Liver (tissue), 8 donors: ENCODE measurements at regions not wholly inside any gene's neighbourhood (a gene's known extent, or its start where the extent isn't known, plus 50 kb on each side); places are given as distances from the start of the nearest gene placed in this dataset.

Experiments
- DNase-seq: peaks from one replicate; pipeline ENCODE4 v3.0.0-alpha.2; 2017; ENCODE audit warnings: low spot score
- H3K27ac ChIP-seq, 2 donors: one replicate each; pipeline ENCODE4 v1.7.0; 2013; ENCODE audit warnings: inconsistent platforms in 2 of 2, low read length in 2 of 2, control low read depth in 1 of 2, low read depth in 1 of 2, mild to moderate bottlenecking in 1 of 2
- H3K27me3 ChIP-seq, 4 donors: one replicate each; pipeline versions ENCODE4 v1.6.1 to v1.7.0; 2013; ENCODE audit warnings: low read length in 3 of 4, inconsistent platforms in 1 of 4, mild to moderate bottlenecking in 1 of 4, moderate library complexity in 1 of 4; ENCODE audit not compliant: control insufficient read depth in 4 of 4, insufficient read depth in 4 of 4
- H3K36me3 ChIP-seq, 4 donors: one replicate each; pipeline versions ENCODE4 v1.6.1 to v1.7.0; 2013; ENCODE audit warnings: low read length in 3 of 4, mild to moderate bottlenecking in 3 of 4, low read depth in 1 of 4, moderate library complexity in 1 of 4; ENCODE audit not compliant: control insufficient read depth in 4 of 4, insufficient read depth in 3 of 4
- H3K4me1 ChIP-seq, 4 donors: one replicate each; pipeline versions ENCODE4 v1.6.1 to v1.7.0; 2013; ENCODE audit warnings: low read length in 3 of 4, mild to moderate bottlenecking in 3 of 4, moderate library complexity in 1 of 4; ENCODE audit not compliant: control insufficient read depth in 4 of 4, insufficient read depth in 4 of 4
- H3K4me3 ChIP-seq, 3 donors: one replicate each; pipeline versions ENCODE4 v1.6.1 to v1.7.0; 2013; ENCODE audit warnings: low read length in 3 of 3, control low read depth in 1 of 3, low read depth in 1 of 3, mild to moderate bottlenecking in 1 of 3
- H3K9ac ChIP-seq, 2 donors: one replicate each; pipeline ENCODE4 v1.7.0; 2013; ENCODE audit warnings: low read length in 2 of 2, mild to moderate bottlenecking in 2 of 2, moderate library complexity in 2 of 2, control low read depth in 1 of 2, low read depth in 1 of 2
- H3K9me3 ChIP-seq, 4 donors: one replicate each; pipeline versions ENCODE4 v1.6.1 to v1.7.0; 2013; ENCODE audit warnings: low read length in 3 of 4; ENCODE audit not compliant: control insufficient read depth in 4 of 4
- EGR1 ChIP-seq, 2 donors: IDR thresholded peaks; 2 replicates each; pipeline ENCODE4 v1.6.1; 2016 to 2018; ENCODE audit warnings: antibody characterized with exemption in 2 of 2, low read depth in 2 of 2
- FOXA1 ChIP-seq: IDR thresholded peaks from 2 replicates; pipeline ENCODE4 v1.6.1; 2016; ENCODE audit warnings: antibody characterized with exemption
- FOXA2 ChIP-seq: IDR thresholded peaks from 2 replicates; pipeline ENCODE4 v1.6.1; 2016; ENCODE audit warnings: antibody characterized with exemption
- GABPA ChIP-seq, 2 donors: IDR thresholded peaks in 1 of 2; conservative IDR thresholded peaks in 1 of 2; 2 replicates each; pipeline ENCODE4 v1.6.1; 2016; ENCODE audit warnings: antibody characterized with exemption in 2 of 2, mild to moderate bottlenecking in 1 of 2, moderate library complexity in 1 of 2
- HNF4A ChIP-seq, 2 donors: conservative IDR thresholded peaks; 2 replicates each; pipeline ENCODE4 v1.6.1; 2016; ENCODE audit warnings: antibody characterized with exemption in 2 of 2, mild to moderate bottlenecking in 2 of 2
- HNF4G ChIP-seq: IDR thresholded peaks from 2 replicates; pipeline ENCODE4 v1.6.1; 2016; ENCODE audit warnings: antibody characterized with exemption
- JUND ChIP-seq, 2 donors: IDR thresholded peaks; 2 replicates each; pipeline ENCODE4 v1.6.1; 2016; ENCODE audit warnings: antibody characterized with exemption in 2 of 2
- NR2F2 ChIP-seq: IDR thresholded peaks from 2 replicates; pipeline ENCODE4 v1.6.1; 2016; ENCODE audit warnings: antibody characterized with exemption
- RAD21 ChIP-seq, 2 donors: IDR thresholded peaks; 2 replicates each; pipeline ENCODE4 v1.6.1; 2016; ENCODE audit warnings: antibody characterized with exemption in 2 of 2, mild to moderate bottlenecking in 2 of 2
- RXRA ChIP-seq, 2 donors: IDR thresholded peaks; 2 replicates each; pipeline ENCODE4 v1.6.1; 2017 to 2018; ENCODE audit warnings: antibody characterized with exemption in 2 of 2, mild to moderate bottlenecking in 1 of 2
- SP1 ChIP-seq: IDR thresholded peaks from 2 replicates; pipeline ENCODE4 v1.6.1; 2018; ENCODE audit warnings: antibody characterized with exemption, mild to moderate bottlenecking
- TAF1 ChIP-seq: conservative IDR thresholded peaks from 2 replicates; pipeline ENCODE4 v1.6.1; 2016; ENCODE audit warnings: antibody characterized with exemption, mild to moderate bottlenecking
- YY1 ChIP-seq: IDR thresholded peaks from 2 replicates; pipeline ENCODE4 v1.6.1; 2016; ENCODE audit warnings: antibody characterized with exemption, mild to moderate bottlenecking
- WGBS: extraction: QIAGEN DNeasy Blood & Tissue Kit; methylation state at CpG from one replicate; pipeline ENCODE4 v1.1.7; 2013; 5-methylcytosine and 5-hydroxymethylcytosine counted together
- TF ChIP-seq, protein P1 (sequence below): IDR thresholded peaks from 2 replicates; pipeline ENCODE4 v1.6.1; 2016; ENCODE audit warnings: antibody characterized with exemption
- TF ChIP-seq, protein P2 (sequence below): fragments of 150-350 bp; IDR thresholded peaks from 2 replicates; pipeline ENCODE4 v1.5.1; 2017; ENCODE audit warnings: improper control_type of control experiment, low read depth, low read length; ENCODE audit not compliant: missing input control
- TF ChIP-seq, protein P3 (sequence below): IDR thresholded peaks from 2 replicates; pipeline ENCODE4 v1.6.1; 2016; ENCODE audit warnings: antibody characterized with exemption
- TF ChIP-seq, protein P4 (sequence below): IDR thresholded peaks from 2 replicates; pipeline ENCODE4 v1.6.1; 2016; ENCODE audit warnings: antibody characterized with exemption, mild to moderate bottlenecking
- TF ChIP-seq, protein P5 (sequence below): IDR thresholded peaks from 2 replicates; pipeline ENCODE4 v1.6.1; 2016; ENCODE audit warnings: antibody characterized with exemption
- donor health status: healthy.
- donor health status: healthy.
- donor health status: healthy.
- donor health status: healthy.
- donor health status: healthy.

DNA sequence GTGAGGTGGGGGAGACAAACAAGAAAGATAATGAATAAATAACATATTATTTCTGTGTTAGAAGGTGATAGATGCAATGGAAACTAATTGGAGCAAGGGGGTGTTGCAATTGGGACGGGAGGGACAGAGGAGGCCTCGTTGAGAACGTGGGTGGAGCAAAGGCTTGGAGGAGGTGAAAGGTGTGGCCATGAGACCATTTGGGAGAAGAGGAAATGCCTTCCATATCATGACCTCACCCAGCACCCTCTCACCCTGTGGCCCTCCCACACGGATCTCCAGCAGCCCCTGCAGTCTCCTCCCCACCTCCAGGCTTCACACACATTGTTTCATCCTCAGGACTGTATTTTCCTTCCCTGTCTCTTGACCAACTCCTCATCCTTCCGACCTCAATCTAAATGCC is 85.3 kb upstream of the ARHGAP29 start:
- no peak for DNase-seq
- Histone ChIP-seq H3K27ac (no peak overlapping the region), H3K4me3 (no peak overlapping the region), H3K27me3 (no peaks in the 10 kb centered on the region), H3K4me1 (peaks cover 0 to 4% (median 2%) of the 10 kb centered on the region in 4 donors), H3K36me3 (no peaks in the 10 kb centered on the region), H3K9ac (no peak overlapping the region), H3K9me3 (no peaks in the 10 kb centered on the region)
- WGBS, result 81% methylated on average over 5 of the region's 5 CpGs
- TF ChIP-seq HNF4A (conservative IDR thresholded peaks at IDR 0.05) (no peak), NR2F2 (no peak), JUND (IDR thresholded peaks at IDR 0.05) (no peak), RAD21 (IDR thresholded peaks at IDR 0.05) (no peak), RXRA (IDR thresholded peaks at IDR 0.05) (no peak), HNF4G (no peak), TAF1 (no peak), GABPA (IDR thresholded peaks at IDR 0.05 in 1 of 2, conservative IDR thresholded peaks at IDR 0.05 in 1 of 2) (no peak), FOXA1 (no peak), YY1 (no peak), EGR1 (IDR thresholded peaks at IDR 0.05; ENCODE audit: low read depth in 2 of 2) (no peak), FOXA2 (no peak), SP1 (no peak)
- TF ChIP-seq, protein P1, sequence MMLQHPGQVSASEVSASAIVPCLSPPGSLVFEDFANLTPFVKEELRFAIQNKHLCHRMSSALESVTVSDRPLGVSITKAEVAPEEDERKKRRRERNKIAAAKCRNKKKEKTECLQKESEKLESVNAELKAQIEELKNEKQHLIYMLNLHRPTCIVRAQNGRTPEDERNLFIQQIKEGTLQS, result no peak
- TF ChIP-seq, protein P2, sequence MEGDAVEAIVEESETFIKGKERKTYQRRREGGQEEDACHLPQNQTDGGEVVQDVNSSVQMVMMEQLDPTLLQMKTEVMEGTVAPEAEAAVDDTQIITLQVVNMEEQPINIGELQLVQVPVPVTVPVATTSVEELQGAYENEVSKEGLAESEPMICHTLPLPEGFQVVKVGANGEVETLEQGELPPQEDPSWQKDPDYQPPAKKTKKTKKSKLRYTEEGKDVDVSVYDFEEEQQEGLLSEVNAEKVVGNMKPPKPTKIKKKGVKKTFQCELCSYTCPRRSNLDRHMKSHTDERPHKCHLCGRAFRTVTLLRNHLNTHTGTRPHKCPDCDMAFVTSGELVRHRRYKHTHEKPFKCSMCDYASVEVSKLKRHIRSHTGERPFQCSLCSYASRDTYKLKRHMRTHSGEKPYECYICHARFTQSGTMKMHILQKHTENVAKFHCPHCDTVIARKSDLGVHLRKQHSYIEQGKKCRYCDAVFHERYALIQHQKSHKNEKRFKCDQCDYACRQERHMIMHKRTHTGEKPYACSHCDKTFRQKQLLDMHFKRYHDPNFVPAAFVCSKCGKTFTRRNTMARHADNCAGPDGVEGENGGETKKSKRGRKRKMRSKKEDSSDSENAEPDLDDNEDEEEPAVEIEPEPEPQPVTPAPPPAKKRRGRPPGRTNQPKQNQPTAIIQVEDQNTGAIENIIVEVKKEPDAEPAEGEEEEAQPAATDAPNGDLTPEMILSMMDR, result no peak
- TF ChIP-seq, protein P3, sequence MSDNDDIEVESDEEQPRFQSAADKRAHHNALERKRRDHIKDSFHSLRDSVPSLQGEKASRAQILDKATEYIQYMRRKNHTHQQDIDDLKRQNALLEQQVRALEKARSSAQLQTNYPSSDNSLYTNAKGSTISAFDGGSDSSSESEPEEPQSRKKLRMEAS, result no peak
- TF ChIP-seq, protein P4, sequence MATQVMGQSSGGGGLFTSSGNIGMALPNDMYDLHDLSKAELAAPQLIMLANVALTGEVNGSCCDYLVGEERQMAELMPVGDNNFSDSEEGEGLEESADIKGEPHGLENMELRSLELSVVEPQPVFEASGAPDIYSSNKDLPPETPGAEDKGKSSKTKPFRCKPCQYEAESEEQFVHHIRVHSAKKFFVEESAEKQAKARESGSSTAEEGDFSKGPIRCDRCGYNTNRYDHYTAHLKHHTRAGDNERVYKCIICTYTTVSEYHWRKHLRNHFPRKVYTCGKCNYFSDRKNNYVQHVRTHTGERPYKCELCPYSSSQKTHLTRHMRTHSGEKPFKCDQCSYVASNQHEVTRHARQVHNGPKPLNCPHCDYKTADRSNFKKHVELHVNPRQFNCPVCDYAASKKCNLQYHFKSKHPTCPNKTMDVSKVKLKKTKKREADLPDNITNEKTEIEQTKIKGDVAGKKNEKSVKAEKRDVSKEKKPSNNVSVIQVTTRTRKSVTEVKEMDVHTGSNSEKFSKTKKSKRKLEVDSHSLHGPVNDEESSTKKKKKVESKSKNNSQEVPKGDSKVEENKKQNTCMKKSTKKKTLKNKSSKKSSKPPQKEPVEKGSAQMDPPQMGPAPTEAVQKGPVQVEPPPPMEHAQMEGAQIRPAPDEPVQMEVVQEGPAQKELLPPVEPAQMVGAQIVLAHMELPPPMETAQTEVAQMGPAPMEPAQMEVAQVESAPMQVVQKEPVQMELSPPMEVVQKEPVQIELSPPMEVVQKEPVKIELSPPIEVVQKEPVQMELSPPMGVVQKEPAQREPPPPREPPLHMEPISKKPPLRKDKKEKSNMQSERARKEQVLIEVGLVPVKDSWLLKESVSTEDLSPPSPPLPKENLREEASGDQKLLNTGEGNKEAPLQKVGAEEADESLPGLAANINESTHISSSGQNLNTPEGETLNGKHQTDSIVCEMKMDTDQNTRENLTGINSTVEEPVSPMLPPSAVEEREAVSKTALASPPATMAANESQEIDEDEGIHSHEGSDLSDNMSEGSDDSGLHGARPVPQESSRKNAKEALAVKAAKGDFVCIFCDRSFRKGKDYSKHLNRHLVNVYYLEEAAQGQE, result no peak
- TF ChIP-seq, protein P5, sequence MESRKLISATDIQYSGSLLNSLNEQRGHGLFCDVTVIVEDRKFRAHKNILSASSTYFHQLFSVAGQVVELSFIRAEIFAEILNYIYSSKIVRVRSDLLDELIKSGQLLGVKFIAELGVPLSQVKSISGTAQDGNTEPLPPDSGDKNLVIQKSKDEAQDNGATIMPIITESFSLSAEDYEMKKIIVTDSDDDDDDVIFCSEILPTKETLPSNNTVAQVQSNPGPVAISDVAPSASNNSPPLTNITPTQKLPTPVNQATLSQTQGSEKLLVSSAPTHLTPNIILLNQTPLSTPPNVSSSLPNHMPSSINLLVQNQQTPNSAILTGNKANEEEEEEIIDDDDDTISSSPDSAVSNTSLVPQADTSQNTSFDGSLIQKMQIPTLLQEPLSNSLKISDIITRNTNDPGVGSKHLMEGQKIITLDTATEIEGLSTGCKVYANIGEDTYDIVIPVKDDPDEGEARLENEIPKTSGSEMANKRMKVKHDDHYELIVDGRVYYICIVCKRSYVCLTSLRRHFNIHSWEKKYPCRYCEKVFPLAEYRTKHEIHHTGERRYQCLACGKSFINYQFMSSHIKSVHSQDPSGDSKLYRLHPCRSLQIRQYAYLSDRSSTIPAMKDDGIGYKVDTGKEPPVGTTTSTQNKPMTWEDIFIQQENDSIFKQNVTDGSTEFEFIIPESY, result no peak

DNA sequence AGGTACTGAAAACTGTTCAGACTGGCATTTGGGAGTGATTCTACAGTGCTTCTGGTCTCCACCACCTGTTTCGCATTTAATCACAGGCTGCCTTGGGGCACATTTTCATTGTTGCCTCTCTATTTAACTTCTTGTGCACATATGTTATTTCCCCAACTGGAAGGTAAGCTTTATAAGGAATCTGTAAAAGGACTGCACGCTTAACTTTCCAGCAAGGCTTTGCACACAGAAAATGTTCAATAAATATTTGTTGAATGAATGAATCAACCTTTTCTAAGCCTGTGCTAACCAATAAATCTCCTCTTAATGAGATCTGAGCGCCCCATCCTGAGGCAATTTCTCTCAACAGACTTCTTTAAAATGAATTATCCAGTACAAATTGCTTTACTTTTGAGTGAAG is 84.3 kb upstream of the ARHGAP29 start:
- DNase-seq, result no peak
- no peak overlapping the region for H3K27ac ChIP-seq
- no peak overlapping the region for H3K4me3 ChIP-seq
- H3K36me3 ChIP-seq, result no peaks in the 10 kb centered on the region
- no peaks in the 10 kb centered on the region for H3K9me3 ChIP-seq
- no peak overlapping the region for H3K9ac ChIP-seq
- no peaks in the 10 kb centered on the region for H3K27me3 ChIP-seq
- H3K4me1 ChIP-seq, result peaks cover under 1 to 13% (median 3%) of the 10 kb centered on the region in 4 donors
- 90% methylated on average over 3 of the region's 3 CpGs for WGBS
- TF ChIP-seq YY1 (no peak), RAD21 (IDR thresholded peaks at IDR 0.05) (no peak), SP1 (no peak), FOXA2 (no peak), HNF4G (no peak), HNF4A (conservative IDR thresholded peaks at IDR 0.05) (no peak), GABPA (IDR thresholded peaks at IDR 0.05 in 1 of 2, conservative IDR thresholded peaks at IDR 0.05 in 1 of 2) (no peak)
- TF ChIP-seq, protein P5, result no peak
- TF ChIP-seq, protein P2, result no peak
- TF ChIP-seq, protein P3, result no peak
